Posterior cingulate gyrus (tissue), 11 donors: ENCODE measurements at regions not wholly inside any gene's neighbourhood (a gene's known extent, or its start where the extent isn't known, plus 50 kb on each side); places are given as distances from the start of the nearest gene placed in this dataset.

Experiments used
- DNase-seq, 10 donors: peaks; one replicate each; pipeline versions ENCODE4 v3.0.0 to v3.0.0-alpha.2; 2020 to 2021; ENCODE audit warnings: mixed read lengths in 3 of 10
- intact Hi-C: fragments of 100-400 bp; cut with DNase I; formaldehyde crosslinking; loops from one replicate; pipeline ENCODE4 v1.15.1; 2023

DNA sequence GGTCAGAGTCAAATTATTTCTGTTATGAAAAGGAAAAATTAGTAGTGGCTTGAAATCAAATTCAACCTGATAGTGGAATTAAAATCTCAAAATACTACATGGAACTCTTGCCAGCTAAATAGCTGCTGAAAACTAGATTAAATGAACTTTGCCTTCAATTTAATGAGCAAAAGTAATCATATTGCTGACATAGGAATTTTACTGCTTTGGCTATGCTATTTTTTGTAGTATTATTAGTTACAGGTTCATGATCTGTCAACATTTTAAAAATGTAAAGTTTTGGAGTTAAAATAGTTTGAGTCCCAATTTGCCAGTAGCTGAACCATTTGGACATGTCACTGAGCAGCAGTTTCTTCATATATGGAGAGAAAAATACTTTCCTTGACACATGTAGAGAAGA is 81.4 kb downstream of the RERGL start:
- intact Hi-C loops = no loop called here
- no peak for DNase-seq

DNA sequence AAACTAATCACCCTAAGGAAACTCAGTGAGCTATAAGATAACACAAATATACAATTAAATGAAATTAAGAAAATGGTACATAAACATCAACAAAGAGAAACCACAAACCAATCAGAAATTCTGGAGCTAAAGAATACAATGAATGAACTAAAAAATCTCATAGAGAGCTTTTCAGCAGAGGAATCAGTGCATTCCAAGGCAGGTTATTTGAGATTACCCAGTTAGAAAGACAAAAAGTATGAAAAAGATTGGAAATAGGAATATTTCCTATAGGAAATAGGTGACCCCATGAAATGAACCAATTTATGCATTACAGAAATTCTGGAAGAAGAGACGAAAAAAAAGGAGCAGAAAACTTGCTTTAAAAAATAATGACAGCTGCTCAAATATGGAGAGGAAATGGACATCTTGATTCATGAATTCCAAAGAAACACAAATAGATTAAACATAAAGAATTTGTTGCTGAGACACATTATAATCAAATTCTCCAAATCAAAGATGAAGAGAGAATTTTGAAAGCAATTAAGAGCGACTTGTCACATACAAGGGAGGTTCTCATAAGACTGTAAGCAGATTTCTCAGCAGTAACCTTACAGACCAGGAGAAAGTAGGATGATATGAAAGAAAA is 90.7 kb downstream of the RERGL start:
- no peak for DNase-seq
- intact Hi-C loops = no loop called here

DNA sequence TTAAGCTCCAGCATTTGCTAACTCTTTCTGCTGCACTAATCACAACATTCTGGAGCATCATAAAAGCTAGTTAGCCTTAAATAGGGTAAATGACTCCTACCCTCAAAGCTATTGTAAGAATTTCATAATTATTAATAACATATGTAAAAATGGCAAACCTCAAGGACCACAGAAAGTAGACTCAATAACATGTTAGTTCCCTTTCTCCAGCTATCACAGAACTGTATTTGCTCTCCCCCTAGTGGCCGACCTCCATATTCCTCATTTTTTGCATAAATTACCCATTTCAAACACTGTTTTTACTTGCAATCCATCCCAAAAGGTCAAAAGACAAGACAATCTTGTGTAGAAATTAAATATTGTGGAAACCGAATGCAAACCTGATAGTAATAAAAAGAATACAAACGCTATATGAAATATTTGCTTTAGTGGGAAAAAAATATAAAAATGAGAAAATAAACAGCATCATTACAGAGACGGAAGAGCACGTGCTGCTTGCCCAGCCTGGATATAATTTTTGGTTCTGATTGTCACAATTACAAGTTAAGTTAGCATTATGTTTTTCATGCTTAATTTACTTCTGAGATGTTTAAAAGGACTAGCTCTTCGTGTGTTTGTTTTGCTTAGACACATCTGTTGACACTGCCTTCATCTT is 97.9 kb downstream of the RERGL start:
- peak in 3 of 10 donors; percentile 29 to 34 (median 30) for DNase-seq
- intact Hi-C loops = no loop called here

DNA sequence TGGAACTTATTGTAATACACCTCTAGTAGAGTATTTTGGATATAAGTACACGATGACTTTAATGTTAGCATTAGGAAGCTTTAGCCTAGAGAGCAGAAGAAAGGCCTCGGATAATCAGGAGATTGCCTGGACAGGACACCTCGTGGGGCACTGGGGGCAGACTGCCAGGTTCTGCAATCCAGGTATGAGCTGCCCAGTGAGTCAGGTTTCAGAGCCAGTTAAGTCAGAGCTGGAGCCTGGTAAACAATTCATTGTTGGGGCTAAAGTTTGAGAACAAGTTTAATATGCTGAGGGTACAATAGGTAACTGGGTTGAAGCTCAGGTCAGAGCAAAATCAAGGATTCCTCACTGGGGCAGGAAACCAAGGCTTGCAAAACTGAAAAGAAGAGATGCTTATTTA is 107.4 kb downstream of the RERGL start:
- intact Hi-C loops = no loop called here
- DNase-seq = no peak

DNA sequence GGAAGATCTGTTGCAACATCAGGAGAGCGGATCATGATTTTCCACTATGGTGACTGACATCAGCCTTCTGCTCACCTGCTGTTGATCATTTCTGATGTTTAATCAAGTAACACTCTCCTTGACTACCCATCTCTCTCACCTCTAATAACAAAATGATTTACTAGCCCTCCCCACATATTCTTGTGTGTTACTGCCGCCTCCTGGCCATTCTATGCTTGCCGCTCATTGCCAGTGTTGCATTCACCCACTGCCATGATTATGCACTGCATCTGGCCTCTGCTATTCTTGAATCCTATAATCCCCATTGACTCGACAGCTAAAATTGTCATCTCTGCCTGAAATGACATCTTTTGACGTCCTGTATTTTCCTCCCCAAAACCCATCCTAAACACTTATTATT is 113.8 kb downstream of the RERGL start:
- intact Hi-C loops = no loop called here
- no peak for DNase-seq

DNA sequence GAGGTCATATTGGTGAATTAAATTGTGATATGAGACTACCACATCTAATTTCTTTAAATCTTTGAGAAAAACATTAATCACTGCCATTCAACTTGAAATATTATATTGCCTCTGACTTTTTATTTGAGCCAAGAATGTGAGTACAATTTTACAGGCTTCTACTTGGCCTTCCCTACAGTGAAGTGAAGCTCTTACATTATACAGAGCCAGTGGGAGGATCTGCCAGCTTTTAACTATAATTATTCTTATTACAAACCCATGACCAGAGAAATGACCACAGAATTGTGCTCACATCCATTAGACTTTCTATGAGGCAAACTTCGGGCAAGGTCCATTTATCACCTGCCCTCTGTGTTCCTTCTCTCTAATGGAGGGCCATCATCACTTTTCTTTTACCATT is 114.2 kb downstream of the RERGL start:
- intact Hi-C loops = no loop called here
- DNase-seq = no peak

DNA sequence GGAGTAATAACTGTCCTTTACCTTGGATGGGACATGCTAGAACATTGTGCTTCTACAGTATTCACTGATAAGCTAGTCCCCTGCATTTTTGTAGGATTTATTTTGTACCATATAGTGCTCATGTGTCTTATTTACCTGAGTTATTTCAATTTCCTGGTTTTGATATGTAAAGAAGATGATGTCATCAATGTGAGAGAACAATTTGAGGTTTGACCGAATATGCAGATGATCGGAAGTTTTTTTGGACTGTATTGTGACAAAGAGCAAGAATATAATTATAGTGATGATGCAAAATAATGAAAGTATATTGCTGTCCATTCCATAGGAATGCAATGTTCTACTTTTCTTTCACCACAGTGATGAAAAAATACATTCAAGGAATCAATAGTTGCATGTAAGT is 114.8 kb downstream of the RERGL start:
- intact Hi-C loops = no loop called here
- DNase-seq = no peak

DNA sequence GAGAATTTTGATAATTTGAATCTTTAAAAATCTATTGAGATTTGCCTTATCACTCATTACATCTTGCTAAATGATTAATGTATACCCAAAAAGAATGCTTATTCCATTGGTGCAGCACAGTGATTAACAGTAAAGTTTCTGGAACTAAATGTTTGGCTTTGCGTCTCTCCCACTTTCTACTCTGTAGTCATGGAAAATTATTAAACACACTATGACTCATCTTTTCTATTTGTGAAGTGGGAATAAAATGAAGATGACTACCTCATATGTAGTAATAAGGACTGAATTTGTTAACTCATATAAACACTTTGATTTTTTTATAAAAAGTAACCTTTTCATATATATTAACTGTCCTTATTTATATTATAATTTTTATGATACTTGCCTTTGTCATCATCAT is 118.1 kb downstream of the RERGL start:
- no peak for DNase-seq
- intact Hi-C loops = no loop called here

DNA sequence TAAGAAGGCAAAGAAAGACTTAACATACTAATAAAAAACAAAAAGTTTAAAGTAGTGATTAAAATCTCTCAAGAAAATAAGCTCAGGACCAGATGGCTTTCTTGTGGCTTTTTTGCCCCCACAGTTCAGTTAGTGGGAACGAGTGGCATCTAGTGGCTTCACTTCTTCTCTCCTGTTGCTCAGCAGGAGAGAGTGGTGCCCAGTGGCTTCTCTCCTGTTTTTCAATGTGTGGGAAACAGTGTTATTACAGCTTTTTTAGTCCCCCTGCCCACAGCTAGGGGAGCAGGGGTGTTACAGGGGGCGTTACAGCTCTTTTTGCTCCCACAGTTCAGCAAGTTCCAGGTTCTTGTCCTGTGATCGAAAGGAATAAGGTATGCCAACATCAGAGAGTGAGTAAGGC is 135.2 kb downstream of the RERGL start:
- DNase-seq = no peak
- intact Hi-C loops = no loop called here

DNA sequence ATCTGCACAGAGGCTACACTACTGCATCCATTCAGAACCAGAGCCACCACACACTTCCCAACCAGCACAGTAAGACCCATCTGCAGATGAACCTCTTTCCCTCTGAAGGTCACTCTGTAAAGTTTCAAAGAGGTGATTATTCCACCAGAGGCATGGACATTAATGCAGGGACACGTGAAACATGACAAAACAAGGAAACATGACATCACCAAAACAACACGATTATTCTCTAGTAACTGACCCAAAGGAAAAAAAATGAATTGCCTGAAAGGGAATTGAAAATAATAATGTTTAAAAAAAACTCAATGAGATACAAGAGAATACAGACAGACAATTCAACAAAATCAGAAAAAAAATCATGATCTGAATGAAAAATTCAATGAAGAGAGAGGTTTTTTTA is 139.1 kb downstream of the RERGL start:
- intact Hi-C loops = no loop called here
- DNase-seq = no peak

DNA sequence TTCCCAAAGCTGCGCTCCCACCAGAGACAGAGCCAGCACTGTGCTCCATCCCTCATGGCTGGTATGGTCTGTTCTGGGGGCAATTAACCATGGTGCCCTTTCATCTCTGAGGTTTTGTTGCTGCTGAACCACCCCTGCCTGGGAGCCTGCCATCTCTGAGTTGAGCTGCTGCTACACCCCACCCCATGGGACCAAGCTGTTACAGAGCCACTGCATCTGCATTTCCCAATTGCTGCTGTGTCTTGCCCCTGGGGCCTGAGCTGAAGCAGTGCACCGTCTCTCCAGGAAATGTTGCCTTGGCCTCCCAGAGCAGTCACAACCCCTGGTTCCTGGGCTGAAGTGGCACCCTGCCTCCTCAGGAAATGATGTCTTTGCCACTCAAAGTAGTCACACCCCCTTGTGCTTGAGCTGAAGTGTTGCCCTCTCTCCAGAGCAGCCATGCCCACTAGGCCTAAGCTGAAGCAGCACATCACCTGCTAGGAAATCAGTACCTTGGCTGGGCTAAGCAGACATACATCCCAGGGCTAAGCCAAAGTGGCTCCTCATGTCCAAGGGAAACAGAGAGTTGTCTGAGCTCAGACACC is 140.3 kb downstream of the RERGL start:
- DNase-seq = peak in 1 of 10 donors; percentile 28
- intact Hi-C loops = no loop called here

DNA sequence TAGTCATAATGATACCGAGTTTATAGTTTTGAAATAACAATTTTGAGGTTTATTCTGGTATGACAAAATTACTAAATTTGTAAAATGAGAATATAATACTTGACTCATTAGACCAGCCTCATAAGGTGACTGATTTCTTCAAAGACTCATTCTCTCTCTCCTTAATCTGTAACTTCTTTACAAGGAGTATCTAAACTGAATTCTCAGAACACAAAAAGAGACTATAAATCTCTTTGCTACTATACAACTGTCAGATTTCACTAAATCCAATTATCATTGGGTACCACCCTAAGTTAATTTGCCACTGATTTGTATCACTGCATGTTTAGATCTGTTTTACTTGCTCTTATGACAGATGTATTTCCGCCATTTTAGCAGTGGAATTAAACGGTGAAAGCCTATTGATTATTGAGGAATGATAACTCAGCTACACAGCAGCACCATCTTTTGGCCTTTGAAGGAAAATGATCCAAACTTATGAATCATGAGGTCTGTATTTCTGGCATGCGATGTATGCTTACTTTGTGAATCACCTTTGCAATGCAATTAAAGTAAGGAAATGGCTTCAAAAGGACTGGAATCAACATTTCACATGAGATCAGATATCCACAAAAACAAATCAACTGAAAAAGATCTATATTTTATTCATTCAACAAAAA is 161.2 kb downstream of the RERGL start:
- DNase-seq = no peak
- intact Hi-C loops = no loop called here

DNA sequence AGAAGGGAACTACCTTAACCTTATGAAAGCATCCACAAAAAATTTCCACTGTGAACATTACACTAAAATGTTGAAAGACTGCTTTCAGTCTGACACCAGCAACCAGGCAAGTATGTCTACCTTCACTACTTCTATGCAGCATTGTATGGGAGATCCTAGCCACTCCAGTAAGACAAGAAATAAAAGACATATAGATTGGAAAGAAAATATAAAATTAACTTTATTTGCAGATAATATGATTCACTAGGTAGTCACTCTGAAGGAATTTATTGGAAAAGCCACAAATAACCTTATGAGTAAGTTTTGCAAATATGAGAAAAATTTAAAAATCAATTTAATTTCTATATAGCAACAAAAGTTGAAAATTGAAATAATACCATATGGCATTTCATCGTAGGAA is 172.0 kb downstream of the RERGL start:
- no peak for DNase-seq
- intact Hi-C loops = no loop called here

DNA sequence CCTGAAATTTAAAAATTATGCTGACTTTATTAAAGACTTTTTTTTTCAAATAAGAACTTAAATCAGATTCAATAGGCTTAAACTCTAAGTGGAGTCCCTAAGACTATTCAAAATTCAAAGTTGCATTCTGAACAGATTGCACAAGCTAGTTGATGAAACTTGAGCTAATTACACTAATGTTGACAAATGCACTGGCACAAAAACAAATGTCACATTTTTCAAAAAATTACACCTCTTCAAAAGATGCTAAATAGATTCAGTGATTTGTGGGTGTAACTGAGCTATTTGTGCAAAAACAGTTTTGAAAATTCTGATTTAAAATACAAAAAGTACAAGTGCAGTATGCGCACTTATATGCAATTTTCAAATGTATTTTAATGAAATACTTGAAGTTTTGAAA is 205.4 kb downstream of the RERGL start:
- no peak for DNase-seq
- intact Hi-C loops = no loop called here

DNA sequence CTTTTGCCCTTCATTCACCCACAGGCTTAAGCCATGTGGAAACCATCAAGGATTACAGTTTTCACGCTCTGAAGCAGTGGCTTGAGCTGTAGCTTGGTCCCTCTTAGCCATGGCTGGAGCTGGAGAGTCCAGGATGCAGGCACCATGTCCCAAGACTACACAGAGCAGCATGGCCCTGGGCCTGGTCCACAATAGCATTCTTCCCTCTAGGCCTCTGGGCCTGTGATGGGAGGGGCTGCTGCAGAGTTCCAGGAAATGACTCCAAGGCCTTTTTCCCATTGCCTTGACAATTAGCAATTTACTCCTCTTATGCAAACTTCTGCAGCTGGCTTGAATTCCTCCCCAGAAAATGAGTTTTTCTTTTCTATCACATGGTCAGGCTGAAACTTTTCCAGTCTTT is 211.3 kb downstream of the RERGL start:
- intact Hi-C loops = no loop called here
- DNase-seq = peak in 1 of 10 donors; percentile 15

DNA sequence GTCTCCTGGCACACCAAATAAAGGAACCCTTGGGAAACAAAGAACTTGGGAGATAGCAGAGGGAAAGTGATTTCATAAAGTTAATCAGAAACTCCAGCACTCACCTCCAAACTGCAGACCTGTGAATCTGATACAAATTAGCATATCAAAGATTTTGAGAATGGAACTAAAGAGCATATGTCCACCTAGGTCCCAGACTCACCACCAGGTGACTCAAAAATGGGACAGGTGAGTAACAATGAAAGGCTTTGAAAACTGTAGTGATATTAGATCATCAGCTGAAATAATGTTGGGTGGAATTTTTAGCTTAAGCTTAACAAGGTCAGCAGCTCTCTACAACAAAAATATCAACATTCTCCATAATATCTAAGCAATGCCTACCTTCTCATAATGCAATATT is 214.8 kb downstream of the RERGL start:
- intact Hi-C loops = no loop called here
- DNase-seq = no peak

DNA sequence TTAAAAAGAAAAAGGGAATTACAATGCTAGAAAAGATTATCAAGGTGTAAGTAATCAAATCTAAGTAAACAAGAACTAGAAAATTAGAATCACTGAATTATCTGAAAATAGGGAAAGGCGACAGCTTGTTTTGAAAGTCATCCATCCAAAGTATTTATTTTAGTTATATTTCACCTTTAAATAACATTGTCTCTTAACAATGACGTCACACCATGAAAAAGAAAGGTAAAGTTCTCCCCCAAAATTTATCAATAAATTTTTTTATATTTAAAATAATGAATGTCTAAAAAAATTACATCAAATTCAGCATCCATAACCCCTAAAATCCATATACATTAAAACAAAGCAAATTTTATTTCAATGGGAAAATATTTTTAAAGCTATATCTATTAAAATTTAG is 223.2 kb downstream of the RERGL start:
- intact Hi-C loops = loop anchor here (5.0 kb wide), 1 partner anchor 90 kb away; no protein-coding TSS in a partner anchor
- no peak for DNase-seq

DNA sequence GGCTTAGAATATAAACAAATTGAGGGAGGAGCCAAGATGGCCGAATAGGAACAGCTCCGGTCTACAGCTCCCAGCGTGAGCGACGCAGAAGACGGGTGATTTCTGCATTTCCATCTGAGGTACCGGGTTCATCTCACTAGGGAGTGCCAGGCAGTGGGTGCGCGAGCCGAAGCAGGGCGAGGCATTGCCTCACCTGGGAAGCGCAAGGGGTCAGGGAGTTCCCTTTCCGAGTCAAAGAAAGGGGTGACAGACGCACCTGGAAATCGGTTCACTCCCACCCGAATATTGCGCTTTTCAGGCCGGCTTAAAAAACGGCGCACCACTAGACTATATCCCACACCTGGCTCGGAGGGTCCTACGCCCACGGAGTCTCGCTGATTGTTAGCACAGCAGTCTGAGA is 234.4 kb downstream of the RERGL start:
- intact Hi-C loops = loop anchor here (2.0 kb wide), 1 partner anchor 89 kb away; no protein-coding TSS in a partner anchor
- DNase-seq = peak in 2 of 10 donors; percentile 47 to 49

DNA sequence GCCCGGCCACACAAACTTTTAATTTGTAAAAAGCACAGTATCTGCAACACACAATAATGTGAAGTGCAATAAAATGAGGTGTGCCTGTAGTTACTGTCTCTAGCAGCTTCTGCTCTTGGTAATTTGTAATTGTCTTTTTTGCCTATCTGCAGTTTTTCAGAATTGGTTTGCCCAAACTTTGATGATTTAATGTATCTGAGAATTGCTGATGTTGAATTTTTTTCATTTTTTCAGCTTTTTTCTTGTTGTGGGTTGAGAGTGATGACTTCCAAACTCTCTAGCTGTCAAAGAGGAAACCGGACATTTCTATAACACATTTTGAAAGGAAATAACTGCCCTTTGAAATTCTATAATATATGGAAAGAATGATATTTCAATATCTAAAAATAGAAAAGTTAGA is 236.9 kb downstream of the RERGL start:
- no peak for DNase-seq
- intact Hi-C loops = no loop called here

DNA sequence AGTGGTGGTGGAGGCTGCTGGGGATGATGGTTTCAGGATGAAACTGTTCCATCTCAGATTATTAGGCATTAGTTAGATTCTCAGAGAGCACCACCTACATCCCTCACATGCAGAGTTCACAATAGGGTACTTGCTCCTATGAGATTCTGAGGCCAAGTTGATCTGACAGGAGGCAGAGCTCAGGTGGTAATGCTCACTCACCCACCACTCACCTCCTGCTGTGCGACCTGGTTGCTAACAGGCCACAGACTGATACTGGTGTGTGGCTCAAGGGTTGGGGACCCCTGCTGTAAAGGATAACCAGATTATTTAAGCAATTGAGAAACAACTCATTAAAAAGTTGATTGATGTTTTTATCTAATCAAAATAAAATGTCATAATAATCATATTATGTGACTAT is 248.5 kb downstream of the RERGL start:
- DNase-seq = peak in 1 of 10 donors; percentile 45
- intact Hi-C loops = no loop called here

DNA sequence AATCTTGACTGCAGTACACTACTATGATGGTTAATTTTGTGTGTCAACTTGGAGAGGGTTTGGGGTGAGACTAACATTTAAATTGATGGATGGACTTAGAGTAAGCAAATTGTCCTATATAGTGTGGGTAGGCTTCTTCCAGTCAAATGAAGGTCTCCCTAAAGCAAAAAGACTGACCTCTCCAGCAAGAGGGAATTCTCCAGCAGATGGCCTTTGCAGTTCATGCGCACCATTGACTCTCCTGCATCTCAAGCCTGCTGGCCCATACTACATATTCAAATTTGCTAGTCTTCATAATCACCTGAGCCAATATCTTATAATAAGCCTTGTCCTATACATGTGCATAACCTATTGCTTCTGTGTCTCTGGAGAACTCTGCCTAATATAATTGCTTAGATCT is 260.2 kb downstream of the RERGL start:
- intact Hi-C loops = no loop called here
- no peak for DNase-seq

DNA sequence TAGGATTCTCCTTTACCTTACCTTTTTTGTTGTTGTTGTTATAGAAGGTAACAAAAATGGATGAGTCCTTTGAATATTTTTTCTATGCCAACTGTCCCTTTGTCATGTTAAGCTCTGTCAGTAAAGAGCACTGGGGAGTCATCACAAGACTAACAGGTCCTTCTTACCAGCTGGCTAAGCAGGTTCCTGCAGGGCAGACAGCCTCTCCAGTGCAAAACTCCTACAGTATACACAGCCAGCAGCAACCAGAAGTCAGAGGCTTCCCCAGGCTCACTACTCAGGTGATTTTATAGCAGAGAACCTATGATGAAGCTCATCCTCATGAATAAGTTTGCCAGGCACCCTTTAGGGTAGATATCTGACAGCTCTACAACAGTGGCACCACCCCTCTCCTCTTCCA is 271.1 kb downstream of the RERGL start:
- intact Hi-C loops = no loop called here
- no peak for DNase-seq
